ENCODE measurements at regions not wholly inside any gene's neighbourhood (a gene's known extent, or its start where the extent isn't known, plus 50 kb on each side); places are given as distances from the start of the nearest gene placed in this dataset.

GRCh38 chr4:153850533-153851280 lies 61.8 kb upstream of the SFRP2 start:
- no peaks in the 10 kb centered on the region for H3K4me1 ChIP-seq (replicated peaks in 1 of 2)
- no peak for DNase-seq
- H3K4me3 ChIP-seq = no peak overlapping the region
- WGBS, 4 donors = 33 to 43% (median 40%) methylated on average over 2 of the region's 2 CpGs
- H3K27ac ChIP-seq = no peak overlapping the region
- H3K27me3 ChIP-seq = no peaks in the 10 kb centered on the region
- H3K36me3 ChIP-seq (replicated peaks in 1 of 2) = no peaks in the 10 kb centered on the region
- intact Hi-C loops (cut with DNase I) = no loop called here
- H3K9me3 ChIP-seq (replicated peaks in 1 of 3) = no peaks in the 10 kb centered on the region
- no peak for TF ChIP-seq POLR2A (IDR thresholded peaks at IDR 0.05)
- TF ChIP-seq, protein P1, sequence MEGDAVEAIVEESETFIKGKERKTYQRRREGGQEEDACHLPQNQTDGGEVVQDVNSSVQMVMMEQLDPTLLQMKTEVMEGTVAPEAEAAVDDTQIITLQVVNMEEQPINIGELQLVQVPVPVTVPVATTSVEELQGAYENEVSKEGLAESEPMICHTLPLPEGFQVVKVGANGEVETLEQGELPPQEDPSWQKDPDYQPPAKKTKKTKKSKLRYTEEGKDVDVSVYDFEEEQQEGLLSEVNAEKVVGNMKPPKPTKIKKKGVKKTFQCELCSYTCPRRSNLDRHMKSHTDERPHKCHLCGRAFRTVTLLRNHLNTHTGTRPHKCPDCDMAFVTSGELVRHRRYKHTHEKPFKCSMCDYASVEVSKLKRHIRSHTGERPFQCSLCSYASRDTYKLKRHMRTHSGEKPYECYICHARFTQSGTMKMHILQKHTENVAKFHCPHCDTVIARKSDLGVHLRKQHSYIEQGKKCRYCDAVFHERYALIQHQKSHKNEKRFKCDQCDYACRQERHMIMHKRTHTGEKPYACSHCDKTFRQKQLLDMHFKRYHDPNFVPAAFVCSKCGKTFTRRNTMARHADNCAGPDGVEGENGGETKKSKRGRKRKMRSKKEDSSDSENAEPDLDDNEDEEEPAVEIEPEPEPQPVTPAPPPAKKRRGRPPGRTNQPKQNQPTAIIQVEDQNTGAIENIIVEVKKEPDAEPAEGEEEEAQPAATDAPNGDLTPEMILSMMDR (IDR thresholded peaks at IDR 0.05) = no peak

DNA sequence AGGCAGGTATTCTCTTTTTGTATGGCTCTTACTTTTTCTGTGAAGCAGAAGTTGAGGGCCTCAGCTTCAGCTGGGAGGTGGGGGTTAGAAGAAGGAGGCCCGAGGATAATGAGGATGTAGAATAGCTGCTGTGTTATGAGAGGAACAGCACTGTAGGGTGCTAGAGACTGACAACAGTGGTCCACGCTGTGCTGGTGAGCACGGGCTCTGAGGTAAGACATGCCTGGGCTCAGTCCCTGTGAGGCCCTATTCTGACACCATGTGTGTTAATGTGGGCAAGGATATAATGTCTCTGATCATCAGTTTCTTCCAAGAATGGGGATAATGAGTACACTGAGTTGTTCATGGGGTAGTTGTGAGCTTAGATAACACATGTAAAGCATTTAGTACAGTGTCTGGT lies 55.3 kb upstream of the SFRP2 start:
- H3K9me3 ChIP-seq (replicated peaks in 1 of 3) = no peaks in the 10 kb centered on the region
- TF ChIP-seq, protein P1 (IDR thresholded peaks at IDR 0.05) = no peak
- no peak for TF ChIP-seq POLR2A (IDR thresholded peaks at IDR 0.05)
- H3K36me3 ChIP-seq (replicated peaks in 1 of 2) = no peaks in the 10 kb centered on the region
- no peak for DNase-seq
- no peak overlapping the region for H3K4me3 ChIP-seq
- intact Hi-C loops (cut with DNase I) = no loop called here
- no peaks in the 10 kb centered on the region for H3K4me1 ChIP-seq (replicated peaks in 1 of 2)
- 54 to 73% (median 62%) methylated on average over 3 of the region's 3 CpGs for WGBS, 4 donors
- no peak overlapping the region for H3K27ac ChIP-seq
- no peaks in the 10 kb centered on the region for H3K27me3 ChIP-seq
